HG02642 (cell line): ENCODE measurements at regions not wholly inside any gene's neighbourhood (a gene's known extent, or its start where the extent isn't known, plus 50 kb on each side); places are given as distances from the start of the nearest gene placed in this dataset.
A peak's percentile ranks its signal among the peaks of the same experiment; 100 is the strongest.
"Not testable (repeated sequence)": the region's sequence is repeated elsewhere in the genome, so short reads cannot be mapped to it uniquely, and the experiment has no call there.

Experiments used
- ATAC-seq: cut with Tn5 transposase; IDR thresholded peaks from one replicate; pipeline ENCODE4 v1.9.1; 2021; ENCODE audit warnings: mild to moderate bottlenecking; ENCODE audit not compliant: unreplicated experiment, poor library complexity

- ATAC-seq: no peak
Measured at GRCh38 chr9:22170556-22170955, 161.5 kb upstream of the CDKN2B start.

- peak; percentile 66 for ATAC-seq
Measured at GRCh38 chr9:22170990-22171670, 162.0 kb upstream of the CDKN2B start.

DNA sequence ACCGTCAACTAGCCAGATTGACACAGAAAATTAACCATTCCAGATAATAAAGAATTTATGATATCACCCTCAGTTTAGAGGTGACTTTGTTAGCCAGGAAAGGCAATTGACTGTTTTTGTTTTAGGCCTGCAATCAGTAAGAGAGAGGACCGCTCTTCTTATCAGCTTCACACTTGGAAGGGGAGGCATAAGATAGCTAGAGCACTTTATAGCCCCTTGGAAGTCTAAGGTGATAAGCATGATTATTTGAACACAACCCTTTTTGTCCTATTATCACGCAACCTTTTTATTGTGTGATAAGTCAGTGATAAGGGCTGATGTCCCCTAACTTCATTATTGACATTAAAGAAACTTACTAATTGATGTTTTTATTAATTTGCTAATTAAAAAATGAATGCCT, 162.6 kb upstream of the CDKN2B start:
- ATAC-seq: no peak

DNA sequence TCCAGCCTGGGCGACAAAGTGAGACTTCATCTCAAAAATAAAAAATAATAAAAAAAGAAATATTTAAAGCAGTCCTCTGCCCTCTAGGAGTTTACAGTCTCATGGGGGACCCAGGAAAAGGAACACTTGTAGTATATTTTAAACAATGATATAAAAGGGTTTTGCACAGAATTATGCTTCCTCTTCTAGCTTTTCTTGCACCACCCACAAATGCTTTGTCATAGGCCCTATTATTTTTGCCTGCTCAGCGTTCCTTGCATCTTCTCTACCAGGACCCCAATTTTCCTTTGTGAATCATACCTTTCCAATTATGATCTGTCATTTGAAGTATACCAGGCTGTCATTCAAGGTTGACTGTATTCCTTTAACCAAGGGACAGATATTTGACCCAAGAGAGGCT, 164.8 kb upstream of the CDKN2B start:
- ATAC-seq: no peak

DNA sequence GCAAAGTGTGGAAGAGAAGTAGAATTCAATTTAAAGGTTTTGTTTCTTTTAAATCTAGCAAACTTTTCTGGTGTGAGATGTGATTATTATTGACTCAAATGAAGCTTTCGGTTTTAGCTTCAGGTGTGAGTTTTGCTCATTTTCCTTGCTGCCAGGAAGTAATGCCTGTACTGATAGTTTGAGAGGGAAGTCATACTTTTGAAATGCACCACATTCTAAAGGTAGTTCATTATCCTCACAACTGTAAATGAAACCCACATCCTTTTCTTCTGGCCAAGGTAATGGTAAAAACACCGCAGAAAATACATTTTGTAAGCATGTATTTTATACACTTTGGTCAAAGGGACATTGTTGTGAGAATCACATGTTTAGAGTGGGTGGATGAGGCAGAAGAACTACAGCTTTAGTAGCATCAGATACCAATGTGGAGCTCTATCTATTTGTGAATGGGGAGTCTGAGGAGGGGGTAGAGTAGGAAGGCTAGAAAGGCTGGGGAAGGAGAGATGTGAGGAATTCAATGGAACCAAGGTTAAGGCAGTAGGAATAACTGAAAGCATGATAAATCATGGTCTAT, 167.0 kb upstream of the CDKN2B start:
- no peak for ATAC-seq

DNA sequence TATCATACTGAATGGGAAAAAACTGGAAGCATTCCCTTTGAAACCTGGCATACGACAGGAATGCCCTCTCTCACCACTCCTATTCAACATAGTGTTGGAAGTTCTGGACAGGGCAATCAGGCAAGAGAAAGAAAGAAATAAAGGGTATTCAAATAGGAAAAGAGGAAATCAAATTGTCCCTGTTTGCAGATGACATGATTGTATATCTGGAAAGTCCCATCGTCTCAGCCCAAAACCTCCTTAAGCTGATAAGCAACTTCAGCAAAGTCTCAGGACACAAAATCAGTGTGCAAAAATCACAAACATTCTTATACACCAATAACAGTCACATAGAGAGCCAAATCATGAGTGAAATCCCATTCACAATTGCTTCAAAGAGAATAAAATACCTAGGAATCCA, 171.9 kb upstream of the CDKN2B start:
- ATAC-seq: not testable (repeated sequence)

GRCh38 chr9:22189471-22189870, 180.4 kb upstream of the CDKN2B start:
- no peak for ATAC-seq

- peak; percentile 73 for ATAC-seq
Measured at GRCh38 chr9:22197000-22197399, 187.9 kb upstream of the CDKN2B start.

GRCh38 chr9:22198681-22199080, 189.6 kb upstream of the CDKN2B start:
- no peak for ATAC-seq

DNA sequence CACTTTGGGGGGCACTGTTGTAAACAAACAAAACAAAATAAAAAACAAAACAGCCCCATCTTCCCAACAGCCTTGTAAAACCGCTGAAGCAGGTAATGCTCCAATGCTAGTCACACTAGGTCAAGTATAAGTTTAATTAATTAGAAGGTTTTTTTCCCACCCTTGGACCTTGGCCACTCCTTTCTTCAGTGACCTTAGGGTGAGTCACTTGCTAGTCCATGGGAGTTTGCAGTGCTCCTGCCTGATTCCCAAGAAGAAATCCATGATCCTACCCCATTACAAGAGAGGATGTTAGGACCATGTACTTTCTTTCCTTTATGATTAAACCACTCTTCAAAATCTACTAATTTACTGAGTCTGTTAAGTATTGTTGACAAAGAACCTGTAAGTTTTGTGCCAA, 192.2 kb upstream of the CDKN2B start:
- no peak for ATAC-seq

DNA sequence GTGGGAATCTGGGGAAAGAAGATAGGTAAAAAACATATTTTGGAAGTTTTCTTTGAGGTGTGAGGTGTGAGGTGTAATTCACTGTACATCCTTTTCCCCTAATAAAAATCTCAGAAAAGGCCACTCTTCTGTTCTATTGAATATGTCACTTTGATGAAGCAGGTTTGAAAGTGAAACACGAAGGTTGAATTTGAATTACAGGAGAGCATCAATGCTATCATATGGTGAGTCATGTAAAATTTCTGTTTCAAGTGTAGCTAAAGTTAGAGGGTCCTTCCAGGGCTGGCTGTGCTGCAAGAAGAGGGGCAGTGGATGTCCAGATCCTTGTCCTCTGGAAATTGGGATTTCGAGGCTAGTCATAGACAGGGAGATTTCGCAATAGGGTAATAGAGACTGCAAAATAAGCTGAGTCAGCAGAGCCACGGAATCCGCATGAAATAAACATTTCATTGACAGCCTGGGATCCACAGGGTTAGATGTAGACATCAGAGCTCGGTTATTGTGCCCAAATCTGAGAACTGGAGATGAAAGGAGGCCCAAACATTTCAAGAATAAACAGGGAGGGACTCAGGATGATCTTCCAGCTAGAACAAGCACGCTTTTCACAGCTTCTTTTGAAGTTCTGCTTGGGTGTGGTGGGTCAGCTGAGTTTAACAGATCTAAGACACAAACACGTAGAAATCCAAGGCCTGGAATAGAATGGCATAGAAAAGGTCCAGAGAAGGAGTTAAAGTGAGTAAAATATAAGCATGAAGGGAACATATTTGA, 194.4 kb upstream of the CDKN2B start:
- ATAC-seq: no peak

GRCh38 chr9:22204240-22204639, 195.1 kb upstream of the CDKN2B start:
- ATAC-seq: no peak

DNA sequence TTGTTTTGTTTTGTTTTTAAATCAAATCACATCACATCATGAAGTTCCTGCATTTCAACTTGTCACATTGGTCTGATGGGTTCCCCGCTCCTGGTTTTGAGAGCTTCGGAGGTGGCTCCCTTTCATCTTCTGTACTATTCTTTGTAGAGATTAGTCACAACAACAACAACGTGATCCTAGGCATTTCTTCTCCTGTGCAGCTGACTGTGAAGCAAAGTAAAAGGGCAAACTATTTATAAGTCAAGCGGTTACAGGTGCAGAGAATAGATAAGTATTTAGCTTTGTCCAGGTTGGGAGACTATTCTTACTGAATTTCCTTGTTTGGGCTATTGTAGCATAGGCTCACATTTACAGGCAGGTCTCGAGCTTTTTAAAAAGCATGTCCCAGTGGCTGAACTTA, 197.7 kb upstream of the CDKN2B start:
- ATAC-seq: no peak

- ATAC-seq: no peak
Measured at GRCh38 chr9:22208846-22209585, 199.9 kb upstream of the CDKN2B start.

- no peak for ATAC-seq
Measured at GRCh38 chr9:22210262-22210661, 201.2 kb upstream of the CDKN2B start.

DNA sequence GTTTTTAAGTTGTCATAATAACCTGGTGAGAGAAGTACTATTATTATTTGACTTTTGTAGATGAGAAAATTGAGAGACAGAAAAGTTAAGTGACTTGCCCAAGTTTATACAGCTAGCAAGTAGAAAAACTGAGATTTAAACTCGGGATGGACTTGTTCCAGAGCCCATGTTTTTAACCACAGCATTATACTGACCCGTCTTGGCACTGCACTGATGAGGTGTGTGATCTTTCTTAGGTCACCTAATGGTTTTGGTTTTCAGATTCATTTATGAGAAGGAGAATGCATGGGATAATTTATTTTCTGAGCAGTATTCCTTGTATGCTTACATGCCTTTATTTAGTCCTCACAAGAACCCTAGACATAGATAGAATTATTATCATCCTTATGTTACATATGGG, 201.8 kb upstream of the CDKN2B start:
- no peak for ATAC-seq

DNA sequence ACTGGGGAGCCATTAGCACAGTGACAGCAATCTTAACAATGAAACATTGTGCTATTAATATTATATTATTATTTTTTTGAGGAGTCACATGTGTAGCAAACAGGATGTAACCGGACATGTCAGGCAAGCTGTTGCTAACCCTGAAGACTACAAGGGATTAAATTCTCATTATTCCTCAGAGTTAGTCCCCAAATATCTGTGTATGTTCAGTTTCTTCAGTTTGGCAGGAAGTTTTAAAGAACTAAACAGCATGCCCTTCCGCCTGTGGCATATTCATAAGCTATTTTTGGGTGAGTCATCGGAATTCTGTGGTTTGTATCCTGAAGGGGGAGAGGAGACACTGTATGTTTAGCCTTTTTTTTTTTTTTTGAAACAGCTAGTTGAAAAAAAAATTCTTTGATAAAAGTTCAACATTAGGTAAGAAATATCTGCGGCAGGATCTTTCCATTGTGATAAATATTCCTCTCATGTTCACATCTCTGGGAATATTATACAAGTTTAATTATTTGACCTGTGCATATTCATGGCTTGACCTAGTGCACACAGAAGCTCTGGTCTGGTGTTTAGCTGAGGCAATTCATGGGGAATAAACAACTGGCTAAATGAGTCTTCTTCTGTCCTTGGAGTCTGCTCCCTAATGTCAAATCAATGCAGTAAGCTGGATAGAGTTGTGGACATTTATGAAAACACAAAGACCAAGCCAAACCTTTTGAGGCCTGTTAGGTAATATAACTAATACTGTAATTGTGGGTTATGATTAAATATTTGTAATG, 202.7 kb upstream of the CDKN2B start:
- ATAC-seq: no peak

- no peak for ATAC-seq
Measured at GRCh38 chr9:22214021-22214420, 204.9 kb upstream of the CDKN2B start.

GRCh38 chr9:22214497-22215031, 205.5 kb upstream of the CDKN2B start:
- no peak for ATAC-seq

DNA sequence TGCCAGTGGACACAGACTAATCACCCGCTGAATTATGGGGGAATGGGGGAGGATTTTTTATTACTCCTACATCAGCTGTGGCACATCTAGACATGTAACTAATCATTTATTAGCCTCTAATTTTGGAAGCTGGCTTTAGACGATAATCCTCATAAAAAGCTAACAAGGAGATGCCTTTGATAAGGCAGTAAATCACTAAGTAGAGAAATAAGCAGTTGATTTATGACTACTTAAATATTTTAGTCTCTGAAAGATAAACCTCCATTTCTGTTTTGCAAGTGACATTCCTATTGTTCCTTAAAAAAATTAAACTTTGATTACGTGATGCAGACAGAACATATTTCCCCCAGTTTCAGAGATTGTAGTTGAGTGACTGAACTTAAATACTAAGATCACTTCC, 206.4 kb upstream of the CDKN2B start:
- no peak for ATAC-seq
